ENCODE measurements at regions not wholly inside any gene's neighbourhood (a gene's known extent, or its start where the extent isn't known, plus 50 kb on each side); places are given as distances from the start of the nearest gene placed in this dataset.
"Not testable (repeated sequence)": the region's sequence is repeated elsewhere in the genome, so short reads cannot be mapped to it uniquely, and the experiment has no call there.

DNA sequence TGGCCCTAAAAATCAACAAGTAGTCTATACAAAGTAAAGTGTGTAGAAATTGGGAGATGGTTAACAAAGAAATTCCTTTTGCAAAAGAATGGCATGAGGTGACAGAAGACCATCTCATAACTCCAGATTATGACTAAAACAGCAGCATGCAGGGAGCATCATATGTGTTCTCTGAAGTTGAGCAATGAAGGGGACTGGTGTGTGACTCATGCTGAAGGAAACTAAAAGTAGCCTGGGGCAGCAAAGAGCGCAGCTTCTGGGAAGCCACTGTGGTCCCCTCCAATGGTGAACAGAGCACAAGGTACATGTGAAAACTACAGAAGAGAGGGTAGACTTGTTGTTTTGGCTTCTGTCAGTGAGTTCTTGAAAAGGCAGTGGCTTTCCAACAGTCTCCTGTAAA lies 133.4 kb downstream of the MACC1 start:
- no peak for DNase-seq (ENCODE audit: low spot score)

GRCh38 chr7:20079080-20079479 lies 138.1 kb downstream of the MACC1 start:
- DNase-seq (ENCODE audit: low spot score), result no peak

- no peak for DNase-seq (ENCODE audit: low spot score)
These were observed 140.3 kb downstream of the MACC1 start for GRCh38 chr7:20076835-20077234.

- no peak for DNase-seq (ENCODE audit: low spot score)
These were observed 141.0 kb downstream of the MACC1 start for GRCh38 chr7:20075992-20076820.

GRCh38 chr7:20075440-20075839 lies 141.7 kb downstream of the MACC1 start:
- DNase-seq (ENCODE audit: low spot score), result no peak

- not testable (repeated sequence) for DNase-seq (ENCODE audit: low spot score)
These were observed 149.2 kb downstream of the MACC1 start for GRCh38 chr7:20068004-20068403.

DNA sequence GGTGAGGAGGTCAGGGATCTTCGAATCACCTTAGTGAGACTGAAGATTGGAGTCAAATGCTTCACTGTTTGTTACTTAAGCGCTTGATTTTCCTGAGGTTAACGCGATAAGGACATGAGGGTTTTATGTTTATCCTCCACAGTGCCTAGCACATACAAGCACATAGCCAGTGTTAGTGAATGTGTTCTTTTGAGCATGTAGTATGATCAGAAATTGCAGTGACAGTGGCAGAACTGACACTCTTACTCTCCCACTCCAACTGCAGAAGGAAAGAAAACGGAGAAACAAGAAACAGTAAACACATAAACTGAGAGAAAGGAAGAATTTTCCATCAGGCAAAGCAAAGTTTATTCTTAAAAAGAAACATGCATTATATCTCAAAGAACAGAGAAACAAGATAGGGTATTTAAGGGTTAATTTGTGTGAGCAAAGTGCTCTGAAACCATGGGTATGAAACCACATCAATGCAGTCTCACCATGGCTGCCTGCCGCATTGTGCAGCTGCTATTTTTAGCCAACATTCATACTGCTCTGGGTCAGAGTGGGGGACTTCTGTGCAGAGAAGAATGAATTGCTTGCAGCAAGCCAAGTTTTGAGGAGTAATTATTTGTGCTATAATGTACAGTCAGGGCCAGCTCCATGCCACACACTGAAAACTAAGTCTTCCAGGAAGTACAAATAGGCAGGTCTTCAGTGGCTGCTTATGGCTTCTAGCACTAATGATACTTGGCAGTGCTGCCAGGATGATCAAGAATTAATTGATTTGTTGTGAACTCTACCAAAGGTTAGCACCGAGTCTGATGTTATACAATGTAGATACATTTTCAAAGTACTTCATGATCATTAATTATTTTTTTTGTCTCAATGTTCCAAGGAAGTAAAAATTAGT lies 152.0 kb downstream of the MACC1 start:
- no peak for DNase-seq (ENCODE audit: low spot score)

DNA sequence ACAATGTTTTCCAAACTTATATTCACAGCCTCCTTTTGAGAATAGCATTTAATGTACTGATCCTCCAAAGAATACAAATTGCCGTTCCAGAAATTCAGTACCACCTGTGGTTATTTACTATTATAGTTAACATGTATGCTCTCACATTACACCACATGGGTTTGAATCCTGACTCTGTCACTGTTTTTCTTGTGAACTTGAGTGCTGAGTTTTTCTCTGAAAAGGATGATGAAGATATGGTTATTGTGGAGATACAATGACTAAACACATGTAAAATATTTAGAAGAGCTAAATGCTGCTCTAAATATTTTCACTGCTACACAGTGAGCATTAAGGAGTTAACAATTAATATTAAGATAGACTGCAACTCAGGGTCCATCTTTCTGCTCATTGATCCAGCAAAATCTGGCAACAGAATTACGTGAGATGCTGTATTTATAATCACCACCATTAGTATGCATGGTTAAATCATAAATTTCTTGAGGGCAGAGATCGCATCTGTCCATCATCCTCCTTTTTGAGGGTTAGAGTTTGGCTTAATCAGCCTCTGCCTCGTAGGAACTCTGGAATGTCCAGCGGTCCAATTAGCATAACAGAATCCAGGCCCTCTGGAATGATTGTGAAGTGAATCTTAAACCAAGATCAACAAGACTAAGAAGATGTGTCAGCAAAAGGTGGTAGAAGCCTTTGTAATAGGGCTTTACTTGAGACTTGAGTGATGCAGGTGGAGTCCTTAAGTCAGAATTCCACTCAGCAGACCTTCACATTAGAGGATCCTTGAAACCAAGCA lies 152.8 kb downstream of the MACC1 start:
- no peak for DNase-seq (ENCODE audit: low spot score)

DNA sequence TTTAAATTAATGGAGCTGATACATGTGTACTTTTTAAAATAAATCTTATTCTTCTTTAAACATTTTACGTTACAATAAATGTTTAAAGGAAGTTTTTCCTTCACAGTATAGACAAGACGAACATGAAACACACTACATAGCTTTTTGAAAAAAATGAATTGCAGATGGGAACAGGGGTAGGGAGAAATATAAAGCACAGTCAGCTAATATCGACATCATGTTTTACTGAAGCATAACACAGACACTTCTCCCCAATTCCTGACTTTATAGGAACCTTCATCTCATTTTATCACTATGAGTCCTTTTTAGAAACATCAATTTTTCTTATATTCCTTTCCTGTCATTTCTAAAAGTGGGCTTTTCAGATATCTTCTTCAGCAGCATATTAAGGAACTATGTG lies 153.5 kb downstream of the MACC1 start:
- DNase-seq (ENCODE audit: low spot score), result no peak

DNA sequence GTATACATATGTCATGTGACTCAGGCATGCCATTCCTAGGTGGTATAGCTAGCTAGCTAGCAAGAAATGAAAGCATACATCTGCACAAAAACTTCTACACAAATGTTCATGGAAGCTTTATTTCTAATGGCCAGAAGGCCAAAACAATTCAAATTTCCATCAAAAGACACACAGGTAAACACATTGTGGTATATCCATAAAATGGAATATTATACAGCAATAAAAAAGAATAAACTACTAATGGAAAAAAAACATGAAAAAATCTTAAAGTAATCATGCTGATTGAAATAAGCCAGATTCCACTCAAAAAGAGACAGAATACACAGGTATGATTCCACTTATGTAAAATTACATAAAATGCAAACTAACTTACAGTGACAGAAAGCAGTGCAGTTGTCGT lies 154.3 kb downstream of the MACC1 start:
- no peak for DNase-seq (ENCODE audit: low spot score)

DNA sequence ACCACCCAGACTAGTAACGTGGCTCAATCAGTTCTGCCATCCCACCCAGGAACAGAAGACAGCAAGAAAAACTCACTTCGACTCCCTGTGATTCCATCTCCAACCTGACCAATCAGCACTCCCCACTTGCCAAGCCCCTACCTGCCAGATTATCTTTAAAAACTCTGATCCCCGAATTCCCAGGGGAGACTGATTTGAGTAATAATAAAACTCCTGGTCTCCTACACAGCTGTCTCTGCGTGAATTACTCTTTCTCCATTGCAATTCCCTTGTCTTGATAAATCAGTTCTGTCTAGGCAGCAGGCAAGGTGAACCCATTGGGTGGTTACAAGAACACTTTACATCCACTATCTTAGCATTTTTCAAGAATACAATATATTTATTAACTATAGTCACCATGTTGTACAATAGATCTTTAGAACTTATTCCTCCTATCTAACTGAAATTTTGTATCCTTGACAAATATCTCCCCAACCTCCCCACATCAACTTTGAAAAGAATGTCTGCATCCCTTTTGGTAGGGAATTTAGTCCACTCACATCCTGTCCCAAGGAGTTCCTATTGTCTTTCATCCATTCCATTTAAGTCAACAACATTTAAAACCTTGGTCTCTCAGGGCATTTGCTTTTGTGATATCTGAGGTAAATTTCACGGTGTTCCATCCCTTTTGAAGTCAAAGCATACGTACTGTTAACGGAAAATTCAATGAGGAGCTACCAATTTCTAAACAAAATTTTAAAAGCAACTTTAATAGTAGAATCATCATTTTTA lies 163.7 kb downstream of the MACC1 start:
- no peak for DNase-seq (ENCODE audit: low spot score)

DNA sequence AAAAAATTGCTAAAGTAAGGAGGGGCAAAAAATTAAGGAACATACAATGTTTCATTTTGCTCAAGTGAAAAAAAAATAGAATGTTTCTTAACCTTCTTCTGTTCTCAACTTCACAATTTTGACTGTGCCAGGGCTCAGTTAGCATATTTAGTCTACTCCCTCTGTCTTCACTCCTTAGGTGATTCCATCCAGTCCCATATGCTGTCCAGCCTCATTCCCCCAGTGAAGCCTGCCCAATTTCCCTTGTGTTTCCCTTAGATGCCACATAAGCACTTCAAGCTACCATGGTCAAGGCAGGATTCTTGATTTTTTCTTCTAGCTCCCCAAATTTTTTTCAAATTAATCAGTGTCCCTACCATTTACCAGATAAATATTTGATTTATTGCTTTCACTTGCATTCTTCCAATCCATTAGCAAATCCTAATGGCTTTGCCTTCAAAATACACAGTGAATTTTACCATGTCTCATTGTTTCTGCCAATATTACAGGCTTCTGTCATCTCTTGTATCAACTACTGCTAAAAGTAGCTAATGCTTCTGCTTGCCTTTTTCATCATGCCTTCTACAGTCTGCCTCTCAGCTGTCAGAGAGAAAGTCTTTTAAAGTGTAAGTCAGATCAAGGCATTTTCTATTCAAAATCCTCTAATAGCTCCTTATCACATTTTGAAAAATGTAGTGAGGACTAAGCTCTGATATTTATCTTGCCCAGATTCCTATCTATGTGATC lies 166.8 kb downstream of the MACC1 start:
- DNase-seq (ENCODE audit: low spot score), result no peak

DNA sequence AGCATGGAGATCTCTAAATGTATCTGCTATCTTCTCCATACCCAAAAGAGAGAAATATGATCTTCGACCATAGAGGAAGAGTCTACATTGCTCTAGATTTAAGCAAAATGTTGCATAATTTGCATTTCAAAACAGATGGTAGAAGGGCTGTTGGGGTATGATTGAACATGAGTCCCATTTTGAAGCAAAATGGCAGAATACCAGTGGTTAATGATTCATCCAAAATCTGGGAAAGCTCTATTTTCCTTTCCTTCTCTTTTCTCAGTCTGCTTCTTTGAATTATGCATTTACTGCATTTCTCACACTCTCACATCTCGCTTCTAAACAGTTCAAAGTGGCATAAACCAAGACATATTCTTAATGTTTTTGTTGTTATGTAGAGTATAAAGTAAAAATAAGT lies 178.5 kb downstream of the MACC1 start:
- no peak for DNase-seq (ENCODE audit: low spot score)

DNA sequence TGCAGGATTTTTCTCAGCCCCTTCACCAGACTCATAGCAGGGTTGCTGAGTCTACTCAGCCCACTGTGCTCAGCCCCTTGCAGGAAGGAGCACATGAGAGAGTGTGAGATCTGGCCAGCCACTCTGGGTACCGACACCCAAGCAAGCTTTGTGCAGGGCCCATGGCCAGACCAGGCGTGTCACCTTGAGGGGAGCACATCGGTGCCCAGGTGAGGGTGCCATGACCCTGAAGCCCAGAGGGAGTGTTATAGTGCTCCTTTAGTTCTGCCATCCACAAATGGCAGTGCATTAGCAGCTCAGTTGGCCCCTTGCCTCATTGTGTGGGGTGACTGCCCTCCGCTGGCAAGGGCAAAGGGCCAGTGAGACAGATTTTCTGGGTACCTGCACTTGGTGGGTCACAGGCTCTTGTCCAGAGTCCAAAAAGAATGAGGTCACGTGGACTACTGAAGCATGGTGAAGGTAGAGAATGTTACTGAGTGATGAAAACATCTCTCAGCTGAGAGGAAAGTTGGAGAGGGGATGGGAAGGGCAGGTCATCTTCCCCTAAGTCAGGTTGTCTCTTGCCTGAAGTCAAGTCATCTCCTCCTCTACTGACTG lies 181.8 kb downstream of the MACC1 start:
- DNase-seq (ENCODE audit: low spot score), result no peak

DNA sequence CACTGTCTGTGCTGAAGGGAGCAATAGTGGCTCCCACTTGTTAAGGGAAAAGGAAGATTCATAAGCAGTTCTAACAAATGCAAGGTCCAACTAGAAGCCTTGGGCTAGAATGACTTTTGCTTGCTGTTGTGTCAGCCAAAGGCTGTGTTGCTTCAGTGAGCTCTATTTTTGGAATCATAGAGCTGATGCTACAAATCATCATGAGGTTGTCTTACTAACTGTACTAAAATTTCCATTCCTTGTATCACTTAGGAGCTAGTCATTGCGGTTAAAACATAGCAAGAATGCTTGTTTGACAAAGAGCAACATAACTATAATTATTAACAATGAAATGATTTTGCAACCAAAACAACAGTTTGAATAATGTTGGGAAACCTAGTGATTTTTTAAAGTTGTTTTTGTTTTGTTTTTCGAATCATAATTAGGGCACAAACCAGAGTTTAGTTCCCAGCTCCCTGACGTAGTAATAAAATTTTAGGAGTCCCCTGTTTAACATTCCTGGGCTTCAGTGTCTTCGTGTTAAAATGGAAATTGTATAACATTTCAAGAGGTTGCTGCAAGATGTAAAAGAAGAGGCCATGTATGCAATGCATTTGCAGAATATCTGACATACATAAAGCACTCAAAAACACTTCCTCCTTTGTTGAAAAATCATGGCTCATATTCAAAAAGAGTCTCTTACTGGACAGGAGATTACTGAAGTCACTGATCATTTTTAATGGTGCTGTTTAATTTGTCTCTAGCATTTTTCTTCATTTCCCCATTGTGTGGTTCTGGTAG lies 183.4 kb downstream of the MACC1 start:
- DNase-seq (ENCODE audit: low spot score), result no peak

- no peak for DNase-seq (ENCODE audit: low spot score)
These were observed 184.4 kb downstream of the MACC1 start for GRCh38 chr7:20032741-20033140.

GRCh38 chr7:20030915-20031362 lies 186.2 kb downstream of the MACC1 start:
- DNase-seq (ENCODE audit: low spot score), result no peak

DNA sequence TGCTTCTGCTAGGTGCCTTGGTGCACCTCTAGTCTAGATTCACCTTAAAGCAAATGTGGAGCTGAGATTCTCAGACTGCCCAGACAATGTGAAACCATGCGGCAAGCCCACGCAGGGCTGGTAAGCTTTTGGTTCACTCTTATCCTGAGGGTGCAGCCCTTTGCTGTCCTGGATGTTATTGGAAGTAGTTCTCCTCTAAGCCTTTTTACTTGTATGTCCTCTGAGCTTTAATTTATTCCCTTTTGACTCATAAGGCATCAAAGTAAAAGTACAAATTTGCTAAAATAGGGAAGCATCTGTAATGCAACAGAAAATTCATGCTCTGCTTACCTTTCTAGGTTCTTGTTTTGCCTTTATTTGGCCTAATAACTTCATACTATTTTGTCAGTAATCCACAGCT lies 186.8 kb downstream of the MACC1 start:
- no peak for DNase-seq (ENCODE audit: low spot score)

- no peak for DNase-seq (ENCODE audit: low spot score)
These were observed 190.4 kb downstream of the MACC1 start for GRCh38 chr7:20026762-20027161.

DNA sequence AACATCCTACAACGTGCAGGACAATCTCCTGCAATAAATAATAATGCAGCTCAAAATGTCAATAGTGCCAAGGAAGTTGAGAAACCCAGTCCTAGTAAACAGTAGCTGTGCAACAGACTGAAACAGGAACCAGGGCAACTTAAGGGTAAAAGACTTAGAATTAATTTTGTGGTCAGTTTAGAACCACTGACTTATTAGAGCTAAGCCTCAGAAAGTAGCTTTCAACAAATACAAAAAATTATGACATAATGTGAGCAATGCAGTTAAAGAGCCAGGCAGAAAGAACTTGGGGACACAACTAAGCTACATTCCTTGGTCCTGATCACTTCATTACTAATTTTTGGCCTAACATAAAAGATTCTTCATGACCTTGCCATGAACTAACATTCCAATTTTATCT lies 195.4 kb downstream of the MACC1 start:
- DNase-seq (ENCODE audit: low spot score), result no peak
